ENCODE measurements at regions not wholly inside any gene's neighbourhood (a gene's known extent, or its start where the extent isn't known, plus 50 kb on each side); places are given as distances from the start of the nearest gene placed in this dataset.
A peak's percentile ranks its signal among the peaks of the same experiment; 100 is the strongest.

DNA sequence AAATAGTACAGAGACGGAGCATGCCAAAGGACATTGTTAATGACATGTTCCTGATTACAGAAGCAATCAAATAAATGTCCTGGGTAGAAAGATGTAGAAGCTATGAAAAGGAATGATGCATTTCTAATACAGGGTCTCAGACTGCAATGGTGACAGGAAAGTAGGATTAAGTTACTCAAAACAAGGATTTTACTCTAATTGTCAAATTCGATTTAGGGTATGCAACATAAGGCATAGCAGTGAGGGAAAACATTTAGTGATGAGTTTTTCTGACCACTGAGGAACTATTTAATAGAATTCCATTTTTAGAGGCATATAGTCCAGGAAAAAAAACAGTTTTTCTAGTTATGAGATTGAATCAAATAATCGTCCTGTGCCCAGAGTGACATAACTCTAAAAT, 715.1 kb upstream of the ACO1 start:
- H3K9me3 Mint-ChIP-seq: peaks cover 17% of the 10 kb centered on the region
- H3K4me1 Mint-ChIP-seq (ENCODE audit: low read depth): peaks cover 3% of the 10 kb centered on the region
- no peak for DNase-seq (ENCODE audit: low spot score)
- H3K27ac Mint-ChIP-seq: no peak overlapping the region
- H3K36me3 Mint-ChIP-seq (ENCODE audit: low read depth): peaks cover 2% of the 10 kb centered on the region
- H3K27me3 Mint-ChIP-seq (ENCODE audit: low read depth): no peaks in the 10 kb centered on the region
- no peak overlapping the region for H3K4me3 Mint-ChIP-seq

DNA sequence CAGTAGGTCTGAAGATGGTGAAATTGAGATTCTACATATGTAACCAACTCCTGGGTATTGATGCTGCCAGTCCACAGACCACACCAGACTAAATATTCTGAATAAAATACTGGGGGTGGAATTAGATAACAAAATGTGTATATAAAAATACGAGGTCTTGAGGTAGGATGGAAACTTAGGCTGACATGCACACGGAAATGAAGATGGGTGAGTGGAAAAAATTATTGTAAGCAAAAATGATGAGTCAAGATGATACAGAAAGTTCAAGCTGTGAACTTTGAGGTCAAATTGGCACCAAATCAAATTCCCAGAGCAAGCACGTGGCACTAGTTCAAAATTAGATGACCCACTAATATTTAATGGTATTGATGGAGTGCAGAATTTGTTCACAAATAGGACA, 713.4 kb upstream of the ACO1 start:
- H3K9me3 Mint-ChIP-seq: peaks cover 17% of the 10 kb centered on the region
- DNase-seq (ENCODE audit: low spot score): peak; percentile 6
- H3K4me3 Mint-ChIP-seq: no peak overlapping the region
- H3K36me3 Mint-ChIP-seq (ENCODE audit: low read depth): peaks cover 2% of the 10 kb centered on the region
- H3K27me3 Mint-ChIP-seq (ENCODE audit: low read depth): no peaks in the 10 kb centered on the region
- no peak overlapping the region for H3K27ac Mint-ChIP-seq
- peaks cover 4% of the 10 kb centered on the region for H3K4me1 Mint-ChIP-seq (ENCODE audit: low read depth)

DNA sequence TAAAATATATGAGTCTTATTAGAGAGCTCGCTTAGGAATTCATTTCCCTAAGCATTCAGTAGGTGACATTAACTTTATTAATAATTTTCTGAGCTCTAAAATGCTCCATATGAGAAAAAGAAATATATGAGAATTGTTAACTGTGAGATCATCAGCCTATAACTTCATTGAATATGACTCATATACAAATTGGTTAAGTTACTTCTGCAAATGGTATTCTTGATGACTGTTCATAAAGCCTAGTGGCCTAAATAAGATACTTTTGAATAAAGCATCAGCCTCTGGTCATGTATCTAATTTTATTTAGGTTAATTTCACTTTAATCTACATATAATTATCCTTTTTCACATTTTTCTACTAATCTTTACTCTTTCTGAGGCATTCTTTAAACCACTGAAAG, 710.2 kb upstream of the ACO1 start:
- H3K36me3 Mint-ChIP-seq (ENCODE audit: low read depth): no peaks in the 10 kb centered on the region
- no peaks in the 10 kb centered on the region for H3K27me3 Mint-ChIP-seq (ENCODE audit: low read depth)
- peaks cover 7% of the 10 kb centered on the region for H3K9me3 Mint-ChIP-seq
- H3K4me1 Mint-ChIP-seq (ENCODE audit: low read depth): peaks cover 22% of the 10 kb centered on the region
- H3K27ac Mint-ChIP-seq: no peak overlapping the region
- DNase-seq (ENCODE audit: low spot score): no peak
- no peak overlapping the region for H3K4me3 Mint-ChIP-seq

DNA sequence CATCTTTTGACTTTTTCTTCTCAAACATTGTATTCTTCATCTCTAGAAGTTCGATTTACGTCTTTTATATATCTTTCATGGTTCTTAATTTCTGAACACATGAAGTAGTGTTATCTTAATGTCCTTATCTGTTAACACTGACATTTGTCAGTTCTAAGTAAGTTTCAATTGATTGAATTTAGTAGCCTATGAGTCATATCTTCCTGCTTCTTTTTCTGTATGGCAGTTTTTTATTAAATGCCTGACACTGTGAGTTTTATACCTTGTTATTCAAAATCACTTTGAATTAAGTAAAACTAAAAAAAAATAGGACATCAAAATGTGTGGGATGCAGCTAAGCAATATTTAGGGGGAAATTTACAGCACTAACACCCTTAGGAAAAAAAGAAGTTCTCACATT, 707.0 kb upstream of the ACO1 start:
- Mint-ChIP-seq H3K4me3 (peak overlapping the region; percentile 55), H3K4me1 (ENCODE audit: low read depth) (peaks cover 24% of the 10 kb centered on the region), H3K36me3 (ENCODE audit: low read depth) (peaks cover 2% of the 10 kb centered on the region), H3K9me3 (peaks cover 13% of the 10 kb centered on the region), H3K27me3 (ENCODE audit: low read depth) (no peaks in the 10 kb centered on the region), H3K27ac (peak overlapping the region; percentile 76)
- DNase-seq (ENCODE audit: low spot score): no peak

DNA sequence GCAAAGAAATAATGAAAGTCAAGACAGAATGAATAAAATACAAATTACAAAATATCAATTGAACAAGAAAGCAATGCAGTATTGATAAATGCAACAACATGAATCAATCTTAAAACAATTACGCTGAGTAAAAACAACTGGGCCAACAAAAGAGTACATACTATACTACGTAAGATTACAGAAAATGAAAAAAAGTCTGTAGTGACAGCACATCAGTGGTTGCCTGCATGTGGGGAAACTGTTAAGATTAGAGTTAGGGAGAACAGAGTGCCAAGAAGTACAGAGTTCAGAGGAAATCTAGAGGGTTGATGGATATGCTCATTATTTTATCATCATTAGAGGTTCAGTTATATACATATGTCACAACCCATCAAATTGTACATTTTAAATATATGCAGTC, 706.6 kb upstream of the ACO1 start:
- Mint-ChIP-seq H3K36me3 (ENCODE audit: low read depth) (peaks cover 2% of the 10 kb centered on the region), H3K27ac (peak overlapping the region; percentile 76), H3K9me3 (peaks cover 13% of the 10 kb centered on the region), H3K27me3 (ENCODE audit: low read depth) (no peaks in the 10 kb centered on the region), H3K4me3 (peak overlapping the region; percentile 55), H3K4me1 (ENCODE audit: low read depth) (peaks cover 24% of the 10 kb centered on the region)
- no peak for DNase-seq (ENCODE audit: low spot score)

DNA sequence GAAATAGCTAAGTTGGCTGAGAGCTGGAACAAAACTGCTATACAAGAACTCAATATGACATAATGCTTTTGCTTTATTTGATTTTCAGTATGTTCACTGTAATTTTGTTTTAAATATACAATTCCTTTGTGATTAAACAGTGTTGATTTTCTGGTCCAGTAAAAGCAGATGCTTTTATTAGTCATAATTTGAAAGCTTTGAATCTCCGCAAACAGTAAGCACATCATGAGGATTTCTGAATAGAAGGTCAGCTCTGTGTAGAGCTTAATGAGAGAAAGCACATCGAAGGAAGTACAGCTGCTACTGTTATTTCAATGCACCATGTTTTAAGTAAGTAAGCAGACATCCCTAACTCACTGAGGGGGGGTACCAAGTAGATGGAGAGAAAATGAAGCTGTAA, 701.3 kb upstream of the ACO1 start:
- peaks cover 6% of the 10 kb centered on the region for H3K4me1 Mint-ChIP-seq (ENCODE audit: low read depth)

DNA sequence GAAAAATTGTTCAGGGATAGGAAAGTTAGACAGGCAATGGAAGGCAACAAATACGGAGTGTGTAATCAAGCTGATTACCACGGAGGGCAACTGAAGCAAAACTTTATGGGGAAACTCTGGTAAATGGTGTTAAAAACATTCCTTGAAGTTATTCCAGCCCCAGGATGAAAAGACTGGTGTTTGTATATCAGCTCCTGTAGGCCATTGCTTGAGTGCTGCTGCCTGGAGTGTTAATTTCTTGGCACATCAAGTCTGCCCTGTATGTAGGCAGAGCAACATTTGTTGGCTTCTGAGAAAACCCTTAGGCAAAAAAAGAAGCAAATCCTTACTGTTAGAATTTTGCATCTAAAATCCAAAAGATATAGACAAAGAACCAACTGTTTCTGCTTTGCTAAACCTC, 686.5 kb upstream of the ACO1 start:
- Mint-ChIP-seq H3K36me3 (ENCODE audit: low read depth) (peaks cover 2% of the 10 kb centered on the region), H3K27me3 (ENCODE audit: low read depth) (no peaks in the 10 kb centered on the region), H3K9me3 (peaks cover 24% of the 10 kb centered on the region), H3K27ac (no peak overlapping the region), H3K4me3 (no peak overlapping the region), H3K4me1 (ENCODE audit: low read depth) (peaks cover 11% of the 10 kb centered on the region)
- DNase-seq (ENCODE audit: low spot score): no peak

More for the DNA sequence above, 701.3 kb upstream of the ACO1 start:
- no peak overlapping the region for H3K4me3 Mint-ChIP-seq
- no peaks in the 10 kb centered on the region for H3K27me3 Mint-ChIP-seq (ENCODE audit: low read depth)
- no peak overlapping the region for H3K27ac Mint-ChIP-seq
- peaks cover 16% of the 10 kb centered on the region for H3K9me3 Mint-ChIP-seq
- peaks cover 2% of the 10 kb centered on the region for H3K36me3 Mint-ChIP-seq (ENCODE audit: low read depth)
- DNase-seq (ENCODE audit: low spot score): no peak

DNA sequence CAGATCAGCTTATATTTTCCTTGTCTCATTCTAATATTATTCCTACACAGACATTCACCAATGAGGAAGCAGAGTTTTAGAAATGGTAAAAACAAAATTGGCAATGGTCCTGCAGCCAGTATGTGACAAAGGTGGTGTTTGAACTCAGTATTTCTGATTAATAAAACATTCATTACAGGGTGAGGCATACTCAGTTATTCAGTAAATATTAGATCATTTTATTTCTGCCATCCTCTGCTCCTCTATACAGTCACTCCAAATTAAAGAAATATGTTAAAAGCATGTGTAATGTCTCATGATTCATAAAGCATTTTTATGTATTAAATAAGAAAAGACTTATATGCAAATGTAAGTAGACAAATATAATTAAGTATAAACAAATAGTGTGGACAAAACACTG, 684.6 kb upstream of the ACO1 start:
- H3K27me3 Mint-ChIP-seq (ENCODE audit: low read depth): no peaks in the 10 kb centered on the region
- no peak overlapping the region for H3K4me3 Mint-ChIP-seq
- peaks cover 24% of the 10 kb centered on the region for H3K9me3 Mint-ChIP-seq
- peaks cover 11% of the 10 kb centered on the region for H3K4me1 Mint-ChIP-seq (ENCODE audit: low read depth)
- DNase-seq (ENCODE audit: low spot score): no peak
- H3K36me3 Mint-ChIP-seq (ENCODE audit: low read depth): peaks cover 2% of the 10 kb centered on the region
- no peak overlapping the region for H3K27ac Mint-ChIP-seq

DNA sequence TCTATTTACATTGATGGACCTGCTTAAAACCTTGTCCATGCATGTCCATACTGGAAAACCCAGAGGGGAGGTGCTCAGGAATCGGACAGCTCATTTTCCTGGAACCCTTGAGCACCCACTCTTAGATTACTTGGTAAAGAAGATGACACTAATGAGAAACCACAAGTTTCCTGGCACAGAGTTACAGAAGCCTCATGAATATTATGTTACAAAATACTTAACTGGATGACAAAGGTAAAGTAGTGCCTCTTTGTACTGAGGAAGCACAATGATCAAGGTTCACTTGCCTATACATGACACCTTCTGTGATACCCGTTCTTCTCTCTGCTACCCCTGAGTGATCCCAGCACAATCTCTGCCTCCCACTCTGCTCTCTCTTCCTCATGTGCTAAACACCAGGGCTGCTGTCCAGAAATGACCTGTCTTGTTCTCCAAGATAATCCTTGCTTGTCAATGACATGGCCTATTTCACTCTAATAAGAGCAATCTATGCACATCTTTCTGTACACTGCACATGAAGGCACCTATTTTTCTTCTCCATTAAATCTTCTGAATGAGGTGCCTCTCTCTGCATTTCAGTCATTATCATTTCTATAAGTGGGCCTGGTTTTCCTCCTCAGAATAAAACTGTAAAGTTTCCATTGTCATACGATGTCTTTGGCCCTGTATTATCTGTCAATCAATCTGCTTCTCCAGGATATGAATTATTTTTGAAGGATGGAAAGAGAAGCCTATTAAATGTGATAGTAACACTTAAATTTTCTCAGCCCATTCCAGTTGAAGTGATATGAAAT, 684.0 kb upstream of the ACO1 start:
- peak; percentile 18 for DNase-seq (ENCODE audit: low spot score)
- peak overlapping the region; percentile 19 for H3K27ac Mint-ChIP-seq
- peaks cover 11% of the 10 kb centered on the region for H3K4me1 Mint-ChIP-seq (ENCODE audit: low read depth)
- H3K27me3 Mint-ChIP-seq (ENCODE audit: low read depth): no peaks in the 10 kb centered on the region
- peaks cover 24% of the 10 kb centered on the region for H3K9me3 Mint-ChIP-seq
- peaks cover 2% of the 10 kb centered on the region for H3K36me3 Mint-ChIP-seq (ENCODE audit: low read depth)
- H3K4me3 Mint-ChIP-seq: no peak overlapping the region

DNA sequence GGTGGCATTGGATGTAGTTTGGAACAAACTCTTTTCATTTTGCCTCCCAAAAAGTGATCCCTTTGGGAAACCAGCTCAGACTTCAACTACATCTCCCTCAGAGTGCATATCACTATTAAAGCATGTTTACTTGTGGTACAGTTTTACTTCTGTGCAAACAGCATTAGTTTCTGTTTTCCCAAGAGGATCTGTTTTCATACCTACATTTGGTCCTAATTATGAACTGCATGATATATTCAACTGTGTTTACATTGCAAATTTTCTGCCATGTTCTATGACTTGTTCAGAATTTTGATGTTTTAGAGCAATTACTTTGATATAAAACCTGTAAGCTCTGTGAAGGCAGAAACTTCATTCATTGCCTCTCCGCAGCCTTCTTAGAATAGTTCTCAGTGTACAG, 681.5 kb upstream of the ACO1 start:
- no peak for DNase-seq (ENCODE audit: low spot score)
- no peak overlapping the region for H3K4me3 Mint-ChIP-seq
- H3K27ac Mint-ChIP-seq: no peak overlapping the region
- no peaks in the 10 kb centered on the region for H3K27me3 Mint-ChIP-seq (ENCODE audit: low read depth)
- peaks cover 9% of the 10 kb centered on the region for H3K9me3 Mint-ChIP-seq
- no peaks in the 10 kb centered on the region for H3K36me3 Mint-ChIP-seq (ENCODE audit: low read depth)
- peaks cover 11% of the 10 kb centered on the region for H3K4me1 Mint-ChIP-seq (ENCODE audit: low read depth)

DNA sequence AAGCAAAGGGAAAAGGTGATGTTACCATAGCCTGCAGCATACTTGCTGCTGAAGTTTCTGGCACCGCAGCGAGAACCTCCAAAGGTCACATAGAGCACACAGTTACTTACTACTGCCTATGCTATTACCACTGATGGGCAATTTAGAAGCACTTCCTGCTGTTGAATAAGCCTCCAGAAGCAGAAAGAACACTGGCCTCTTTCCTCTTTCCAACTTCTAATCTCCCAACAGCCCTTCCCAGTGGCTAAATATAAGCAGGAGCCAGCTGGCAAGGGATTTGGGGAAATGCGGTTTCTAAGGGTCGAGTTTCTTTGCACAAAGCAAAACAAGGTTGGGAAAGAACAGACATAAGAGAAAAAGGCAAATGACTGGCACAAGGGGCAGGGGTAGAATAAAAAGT, 669.2 kb upstream of the ACO1 start:
- H3K27me3 Mint-ChIP-seq (ENCODE audit: low read depth): no peaks in the 10 kb centered on the region
- H3K36me3 Mint-ChIP-seq (ENCODE audit: low read depth): no peaks in the 10 kb centered on the region
- H3K27ac Mint-ChIP-seq: no peak overlapping the region
- peaks cover 6% of the 10 kb centered on the region for H3K9me3 Mint-ChIP-seq
- DNase-seq (ENCODE audit: low spot score): no peak
- no peaks in the 10 kb centered on the region for H3K4me1 Mint-ChIP-seq (ENCODE audit: low read depth)
- no peak overlapping the region for H3K4me3 Mint-ChIP-seq

DNA sequence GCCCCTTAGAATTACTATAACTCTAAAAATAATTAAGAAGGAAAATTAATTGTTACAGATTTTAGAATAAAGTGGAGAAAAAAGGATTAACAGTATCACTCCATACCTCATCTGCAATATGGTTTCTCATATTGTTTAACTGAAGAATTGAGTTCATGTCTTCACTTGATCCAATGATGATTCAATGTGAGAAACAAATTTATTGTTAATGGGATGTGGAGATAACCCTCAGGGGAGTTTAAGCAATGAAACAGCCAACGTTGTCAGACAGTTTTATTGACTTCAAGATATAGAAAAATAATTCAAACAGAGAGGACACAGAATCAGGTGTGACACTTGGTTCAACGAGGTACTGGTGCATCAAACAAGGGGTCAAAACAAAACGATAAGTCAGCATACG, 665.2 kb upstream of the ACO1 start:
- Mint-ChIP-seq H3K36me3 (ENCODE audit: low read depth) (no peaks in the 10 kb centered on the region), H3K4me3 (no peak overlapping the region), H3K27ac (no peak overlapping the region), H3K9me3 (peaks cover 6% of the 10 kb centered on the region), H3K4me1 (ENCODE audit: low read depth) (no peaks in the 10 kb centered on the region), H3K27me3 (ENCODE audit: low read depth) (no peaks in the 10 kb centered on the region)
- no peak for DNase-seq (ENCODE audit: low spot score)

DNA sequence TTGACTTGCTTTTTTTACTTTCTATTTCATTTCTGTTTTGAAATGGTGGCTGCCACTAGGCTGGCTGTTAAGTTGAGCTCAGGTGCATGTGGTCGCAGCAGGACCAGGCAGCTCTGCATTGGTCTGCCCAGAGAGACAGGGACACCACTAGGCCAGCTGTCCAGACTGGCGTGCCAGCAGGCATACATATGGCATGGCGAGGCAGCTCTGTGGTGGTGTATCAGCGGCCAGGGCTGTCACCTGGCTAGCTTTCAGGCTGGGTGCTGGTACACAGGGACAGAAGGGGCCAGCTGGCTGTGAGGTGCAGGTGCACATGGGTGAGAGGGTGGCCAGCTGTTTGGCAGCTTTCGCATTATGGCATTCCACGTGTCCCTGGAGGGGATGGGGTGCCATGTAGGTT, 654.0 kb upstream of the ACO1 start:
- Mint-ChIP-seq H3K4me1 (ENCODE audit: low read depth) (no peaks in the 10 kb centered on the region), H3K36me3 (ENCODE audit: low read depth) (no peaks in the 10 kb centered on the region), H3K27me3 (ENCODE audit: low read depth) (no peaks in the 10 kb centered on the region), H3K9me3 (no peaks in the 10 kb centered on the region), H3K4me3 (no peak overlapping the region), H3K27ac (no peak overlapping the region)
- no peak for DNase-seq (ENCODE audit: low spot score)

DNA sequence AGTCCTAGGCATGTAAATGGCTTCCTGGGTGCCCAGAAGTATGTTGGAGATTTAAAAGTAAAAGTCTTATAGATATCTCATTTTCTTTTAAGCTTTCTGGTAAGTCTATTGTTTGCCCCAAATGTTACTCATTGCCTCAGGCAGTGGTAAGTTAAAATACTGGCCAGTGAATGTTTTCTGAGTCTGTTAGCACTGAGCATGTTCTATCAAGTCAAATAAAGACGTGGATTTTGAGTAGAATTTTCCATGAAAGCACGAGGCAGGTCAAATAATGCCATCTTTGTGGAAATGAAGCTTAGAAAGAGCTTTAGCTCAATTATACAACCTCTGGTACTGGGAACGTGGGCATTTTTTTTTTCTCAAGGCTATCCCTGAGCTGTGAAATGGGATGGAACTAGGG, 651.3 kb upstream of the ACO1 start:
- H3K27ac Mint-ChIP-seq: no peak overlapping the region
- no peak for DNase-seq (ENCODE audit: low spot score)
- no peaks in the 10 kb centered on the region for H3K4me1 Mint-ChIP-seq (ENCODE audit: low read depth)
- no peaks in the 10 kb centered on the region for H3K27me3 Mint-ChIP-seq (ENCODE audit: low read depth)
- no peak overlapping the region for H3K4me3 Mint-ChIP-seq
- H3K36me3 Mint-ChIP-seq (ENCODE audit: low read depth): no peaks in the 10 kb centered on the region
- no peaks in the 10 kb centered on the region for H3K9me3 Mint-ChIP-seq

DNA sequence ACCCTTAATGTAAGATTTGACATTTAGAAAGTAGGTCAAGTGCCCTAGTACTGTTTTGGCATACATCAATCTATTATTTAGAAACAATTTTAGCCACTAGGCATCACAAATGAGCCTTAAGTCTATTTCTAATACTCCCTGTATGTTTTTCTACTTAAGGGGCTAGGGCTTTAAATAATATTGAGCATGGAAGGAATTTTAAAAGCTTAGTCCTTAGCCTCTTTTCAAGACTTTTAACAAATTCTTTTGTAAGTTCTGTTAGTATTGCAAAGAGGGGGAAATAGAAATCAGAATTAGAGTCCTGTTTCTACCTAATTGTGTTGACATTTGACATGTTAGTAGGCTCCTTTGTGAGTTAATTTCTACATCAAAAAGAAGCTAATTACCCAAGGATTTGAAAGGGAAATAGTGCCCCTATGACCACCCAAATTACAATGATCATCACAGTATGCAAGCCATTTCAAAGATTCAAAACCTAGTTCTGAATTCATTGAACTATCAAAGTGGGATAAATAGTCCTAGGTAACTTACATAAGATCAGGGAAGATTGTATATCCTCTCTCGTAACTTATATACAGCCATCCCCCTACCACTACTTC, 647.8 kb upstream of the ACO1 start:
- Mint-ChIP-seq H3K27me3 (ENCODE audit: low read depth) (no peaks in the 10 kb centered on the region), H3K9me3 (no peaks in the 10 kb centered on the region), H3K27ac (no peak overlapping the region), H3K36me3 (ENCODE audit: low read depth) (no peaks in the 10 kb centered on the region), H3K4me1 (ENCODE audit: low read depth) (no peaks in the 10 kb centered on the region), H3K4me3 (no peak overlapping the region)
- DNase-seq (ENCODE audit: low spot score): no peak

Data from T-helper 2 cell treated with Interferon-gamma antibody and Interleukin-4, amounts not matched to agents 5 μg/mL and 100 μg/mL, for 36 hours (primary cell).